PFSK-1 (cell line): ENCODE measurements at regions not wholly inside any gene's neighbourhood (a gene's known extent, or its start where the extent isn't known, plus 50 kb on each side); places are given as distances from the start of the nearest gene placed in this dataset.

Source experiments
- FOXP2 ChIP-seq: optimal IDR thresholded peaks from 2 replicates; pipeline ENCODE3; 2011; ENCODE audit warnings: borderline replicate concordance, control low read depth, inconsistent platforms; ENCODE audit not compliant: insufficient read depth; ENCODE audit errors: extremely low read length, extremely low read depth
- POLR2AphosphoS5 ChIP-seq: IDR thresholded peaks from 2 replicates; pipeline ENCODE4 v1.6.1; 2012; ENCODE audit warnings: low read depth, mild to moderate bottlenecking, control low read depth, low read length, moderate library complexity
- SIN3A ChIP-seq: IDR thresholded peaks from 2 replicates; pipeline ENCODE4 v1.6.1; 2012; ENCODE audit warnings: mild to moderate bottlenecking, low read length, moderate library complexity, borderline replicate concordance; ENCODE audit not compliant: insufficient read depth
- TAF1 ChIP-seq: IDR thresholded peaks from 2 replicates; pipeline ENCODE4 v1.6.1; 2012; ENCODE audit warnings: low read length, control low read depth, borderline replicate concordance; ENCODE audit not compliant: insufficient read depth
- TF ChIP-seq, protein P1 (sequence below), 2 experiments: IDR thresholded peaks; 2 replicates each; pipeline versions ENCODE4 v1.6.1 to v1.8.0; 2011 to 2012; ENCODE audit warnings: low read depth in 2 of 2, low read length in 2 of 2, control low read depth in 1 of 2, inconsistent platforms in 1 of 2, mild to moderate bottlenecking in 1 of 2, moderate library complexity in 1 of 2; ENCODE audit not compliant: insufficient read depth in 1 of 2

DNA sequence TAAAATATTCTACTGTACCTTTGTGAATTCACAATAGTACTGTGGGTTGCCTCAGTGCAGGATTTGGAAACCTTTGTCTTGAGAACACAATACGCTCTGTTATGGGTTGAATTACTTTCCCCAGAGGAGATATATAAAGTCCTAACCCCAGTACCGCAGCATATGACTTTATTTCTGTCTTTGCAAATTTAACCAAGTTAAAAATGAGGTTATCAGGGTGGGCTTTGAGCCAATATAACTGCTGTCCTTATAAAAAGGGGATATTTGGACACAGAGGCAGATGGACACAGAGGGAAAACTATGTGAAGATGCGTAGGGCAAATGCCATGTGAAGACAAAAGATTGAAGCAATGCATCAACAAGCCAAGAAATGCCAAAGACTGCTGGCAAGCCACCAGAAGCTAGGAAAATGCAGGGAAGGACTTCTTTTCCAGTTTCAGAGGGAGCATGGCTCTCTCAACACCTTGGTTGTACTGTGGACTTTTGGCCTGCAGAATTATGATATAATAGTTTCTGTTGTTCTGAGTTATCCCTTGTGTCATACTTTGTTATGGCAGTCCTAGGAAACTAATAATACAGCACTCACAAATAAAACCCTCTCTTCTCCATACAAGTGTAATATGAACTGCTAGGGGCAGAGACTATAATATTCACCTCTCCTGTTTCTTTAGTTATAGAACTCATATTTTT lies 292.6 kb upstream of the SPTLC3 start:
- no peak for TF ChIP-seq POLR2AphosphoS5
- TF ChIP-seq TAF1 = no peak
- TF ChIP-seq, protein P1, sequence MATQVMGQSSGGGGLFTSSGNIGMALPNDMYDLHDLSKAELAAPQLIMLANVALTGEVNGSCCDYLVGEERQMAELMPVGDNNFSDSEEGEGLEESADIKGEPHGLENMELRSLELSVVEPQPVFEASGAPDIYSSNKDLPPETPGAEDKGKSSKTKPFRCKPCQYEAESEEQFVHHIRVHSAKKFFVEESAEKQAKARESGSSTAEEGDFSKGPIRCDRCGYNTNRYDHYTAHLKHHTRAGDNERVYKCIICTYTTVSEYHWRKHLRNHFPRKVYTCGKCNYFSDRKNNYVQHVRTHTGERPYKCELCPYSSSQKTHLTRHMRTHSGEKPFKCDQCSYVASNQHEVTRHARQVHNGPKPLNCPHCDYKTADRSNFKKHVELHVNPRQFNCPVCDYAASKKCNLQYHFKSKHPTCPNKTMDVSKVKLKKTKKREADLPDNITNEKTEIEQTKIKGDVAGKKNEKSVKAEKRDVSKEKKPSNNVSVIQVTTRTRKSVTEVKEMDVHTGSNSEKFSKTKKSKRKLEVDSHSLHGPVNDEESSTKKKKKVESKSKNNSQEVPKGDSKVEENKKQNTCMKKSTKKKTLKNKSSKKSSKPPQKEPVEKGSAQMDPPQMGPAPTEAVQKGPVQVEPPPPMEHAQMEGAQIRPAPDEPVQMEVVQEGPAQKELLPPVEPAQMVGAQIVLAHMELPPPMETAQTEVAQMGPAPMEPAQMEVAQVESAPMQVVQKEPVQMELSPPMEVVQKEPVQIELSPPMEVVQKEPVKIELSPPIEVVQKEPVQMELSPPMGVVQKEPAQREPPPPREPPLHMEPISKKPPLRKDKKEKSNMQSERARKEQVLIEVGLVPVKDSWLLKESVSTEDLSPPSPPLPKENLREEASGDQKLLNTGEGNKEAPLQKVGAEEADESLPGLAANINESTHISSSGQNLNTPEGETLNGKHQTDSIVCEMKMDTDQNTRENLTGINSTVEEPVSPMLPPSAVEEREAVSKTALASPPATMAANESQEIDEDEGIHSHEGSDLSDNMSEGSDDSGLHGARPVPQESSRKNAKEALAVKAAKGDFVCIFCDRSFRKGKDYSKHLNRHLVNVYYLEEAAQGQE (IDR thresholded peaks at IDR 0.05; ENCODE audit: insufficient read depth in 1 of 2, low read depth in 2 of 2, low read length in 2 of 2) = no peak
- no peak for TF ChIP-seq SIN3A
- TF ChIP-seq FOXP2 = no peak

DNA sequence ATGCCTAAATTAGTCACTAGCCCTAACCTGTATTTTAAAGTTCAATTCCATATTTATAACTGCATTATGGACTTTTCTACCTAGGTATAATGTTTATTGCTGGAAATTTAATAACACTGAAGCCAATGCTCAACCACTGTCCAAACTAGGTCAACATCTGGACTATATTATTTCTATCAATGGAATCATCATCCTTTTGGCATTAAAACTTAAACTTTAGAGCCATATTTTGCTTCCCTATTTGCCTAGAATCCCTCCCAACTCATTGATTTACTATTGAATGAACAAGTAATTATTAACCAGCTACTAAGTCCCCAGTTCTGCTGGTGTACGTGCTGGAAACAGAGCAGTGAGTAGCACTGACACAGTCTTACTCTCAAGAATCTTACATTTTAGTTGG lies 291.7 kb upstream of the SPTLC3 start:
- TF ChIP-seq TAF1 (no peak), FOXP2 (no peak), SIN3A (no peak), POLR2AphosphoS5 (no peak)
- TF ChIP-seq, protein P1 (IDR thresholded peaks at IDR 0.05; ENCODE audit: insufficient read depth in 1 of 2, low read depth in 2 of 2, low read length in 2 of 2) = no peak

DNA sequence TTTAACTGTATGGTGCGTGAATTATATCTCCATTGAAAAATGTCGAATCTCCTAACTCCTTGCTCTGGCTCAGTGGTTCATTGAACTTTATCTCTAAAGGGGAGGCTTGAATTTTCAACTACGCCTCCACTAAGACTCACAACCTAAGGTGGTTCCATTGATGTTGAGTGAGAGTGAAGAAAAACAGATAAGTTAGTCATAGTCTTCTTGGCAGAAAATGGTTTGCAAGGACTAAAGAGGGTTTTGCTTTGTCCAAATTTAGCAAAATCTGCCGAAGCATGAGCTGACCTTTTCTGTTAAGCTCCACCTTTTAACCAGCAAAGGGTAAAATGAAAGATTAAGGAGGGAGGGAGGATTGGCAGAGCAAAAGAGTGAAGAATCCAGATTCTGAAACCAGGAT lies 290.2 kb upstream of the SPTLC3 start:
- TF ChIP-seq, protein P1 (IDR thresholded peaks at IDR 0.05; ENCODE audit: insufficient read depth in 1 of 2, low read depth in 2 of 2, low read length in 2 of 2) = no peak
- TF ChIP-seq SIN3A = no peak
- TF ChIP-seq POLR2AphosphoS5 = no peak
- TF ChIP-seq TAF1 = no peak
- TF ChIP-seq FOXP2 = no peak

DNA sequence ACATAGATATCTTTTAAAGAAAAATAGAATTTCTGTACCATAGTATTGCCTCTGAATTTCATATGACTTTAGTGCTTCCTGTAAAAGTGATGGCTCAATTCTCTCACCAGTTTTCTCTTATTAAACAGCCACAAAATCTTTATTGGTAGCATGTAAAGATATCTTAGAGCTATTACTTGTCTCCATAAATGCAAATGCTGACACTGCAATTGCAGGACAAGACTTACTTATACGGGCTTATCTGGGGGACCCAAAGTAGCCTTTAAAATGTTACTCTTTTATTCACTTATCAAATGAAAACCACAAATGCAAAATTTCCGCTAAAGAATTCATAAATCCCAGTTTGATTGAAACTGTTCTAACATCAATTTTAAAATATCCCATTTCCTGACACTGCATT lies 287.1 kb upstream of the SPTLC3 start:
- TF ChIP-seq TAF1 = no peak
- TF ChIP-seq, protein P1 (IDR thresholded peaks at IDR 0.05; ENCODE audit: insufficient read depth in 1 of 2, low read depth in 2 of 2, low read length in 2 of 2) = no peak
- no peak for TF ChIP-seq FOXP2
- TF ChIP-seq SIN3A = no peak
- no peak for TF ChIP-seq POLR2AphosphoS5
